GM19043 (cell line): ENCODE measurements at regions not wholly inside any gene's neighbourhood (a gene's known extent, or its start where the extent isn't known, plus 50 kb on each side); places are given as distances from the start of the nearest gene placed in this dataset.

ENCODE experiments used
- ATAC-seq: cut with Tn5 transposase; IDR thresholded peaks from one replicate; pipeline ENCODE4 v1.9.1; 2021; ENCODE audit warnings: low read depth; ENCODE audit not compliant: unreplicated experiment

- ATAC-seq: no peak
Measured at GRCh38 chr6:137687818-137688217, 179.2 kb upstream of the TNFAIP3 start.

GRCh38 chr6:137688230-137688971 lies 178.7 kb upstream of the TNFAIP3 start:
- ATAC-seq: no peak

DNA sequence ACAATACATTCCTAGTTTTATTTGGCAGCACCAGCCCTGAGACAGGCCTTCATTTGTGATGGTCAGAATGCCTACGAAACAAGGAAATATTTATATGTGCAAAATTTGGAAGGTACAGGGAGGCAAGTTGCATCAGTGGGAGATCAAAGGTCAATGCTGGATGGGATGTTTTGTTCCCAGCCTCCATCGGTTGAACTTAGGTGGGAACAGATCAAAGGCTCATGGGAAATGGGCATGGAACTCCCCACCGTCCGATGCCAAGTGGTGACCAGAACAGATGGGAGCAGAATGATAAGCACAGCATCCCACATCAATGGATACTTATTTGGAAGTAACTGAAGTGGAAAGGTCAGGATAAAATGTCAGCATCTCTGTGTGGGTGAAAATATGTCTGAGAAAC lies 177.7 kb upstream of the TNFAIP3 start:
- ATAC-seq: no peak

DNA sequence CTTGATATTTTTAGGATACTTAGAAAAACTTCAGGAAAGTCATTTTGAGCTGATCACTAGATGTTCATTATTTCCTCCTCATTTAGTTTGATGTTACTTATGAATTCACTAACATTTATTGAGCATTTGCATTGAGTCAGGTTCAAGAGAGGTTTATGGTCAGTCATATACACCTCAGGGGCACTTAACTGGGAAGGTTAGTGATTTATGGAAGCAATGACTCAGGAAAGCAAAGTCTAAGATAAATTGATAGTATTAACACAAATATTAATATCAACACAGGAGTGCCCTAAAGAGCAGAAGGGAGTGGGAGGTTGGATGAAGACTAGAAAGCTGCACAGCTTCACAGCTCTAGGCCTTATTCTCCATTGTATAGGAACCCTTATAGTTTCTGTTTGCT lies 177.0 kb upstream of the TNFAIP3 start:
- ATAC-seq: no peak

DNA sequence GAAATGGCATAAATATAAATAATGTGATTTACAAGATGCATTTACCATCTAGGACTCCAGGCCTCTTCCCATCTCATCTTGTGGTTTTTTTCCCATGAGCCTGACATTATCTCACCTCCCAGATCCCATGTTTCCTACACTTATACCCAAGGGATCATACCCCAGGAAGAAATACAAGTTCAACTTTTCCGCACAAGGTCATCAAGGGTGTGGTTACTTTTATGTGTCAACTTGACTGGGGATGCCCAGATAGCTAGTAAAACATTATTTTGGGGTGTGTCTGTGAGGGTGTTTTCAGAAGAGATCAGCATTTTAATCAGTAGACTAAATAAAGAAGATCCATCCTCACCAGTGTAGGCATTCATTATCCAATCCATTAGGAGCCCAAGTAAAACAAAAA lies 176.3 kb upstream of the TNFAIP3 start:
- ATAC-seq: no peak

DNA sequence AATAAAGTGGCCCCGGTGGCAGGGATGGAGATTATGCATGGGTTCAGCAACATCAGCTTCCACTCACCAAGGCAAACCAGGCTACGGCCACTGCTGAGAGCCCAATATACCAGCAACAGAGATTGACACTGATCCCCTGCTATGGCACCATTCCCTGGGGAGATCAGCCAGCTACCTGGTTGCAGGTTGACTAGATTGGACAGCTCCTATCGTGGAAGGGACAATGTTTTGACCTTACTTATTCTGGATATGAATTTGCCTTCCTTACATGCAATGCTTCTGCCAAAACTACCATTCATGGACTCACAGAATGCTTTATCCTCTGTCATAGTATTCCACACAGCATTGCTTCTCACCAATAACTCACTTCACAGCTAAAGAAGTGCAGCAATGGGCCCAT lies 174.8 kb upstream of the TNFAIP3 start:
- ATAC-seq: no peak

DNA sequence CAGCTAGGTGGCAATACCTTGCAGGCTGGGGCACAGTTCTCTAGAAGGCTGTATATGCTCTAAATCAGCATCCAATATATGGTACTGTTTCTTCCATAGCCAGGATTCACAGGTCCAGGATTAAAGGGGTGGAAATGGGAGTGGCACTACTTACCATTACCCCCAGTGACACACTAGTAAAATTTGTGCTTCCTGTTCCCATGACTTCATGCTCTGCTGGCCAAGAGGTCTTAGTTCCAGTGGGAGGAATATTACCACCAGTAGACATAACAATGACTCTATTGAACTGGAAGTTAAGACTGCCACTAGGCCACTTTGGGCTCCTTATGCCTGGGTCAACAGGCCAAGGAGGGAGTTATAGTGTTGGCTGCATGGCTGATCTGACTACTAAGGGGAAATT lies 174.3 kb upstream of the TNFAIP3 start:
- ATAC-seq: no peak

DNA sequence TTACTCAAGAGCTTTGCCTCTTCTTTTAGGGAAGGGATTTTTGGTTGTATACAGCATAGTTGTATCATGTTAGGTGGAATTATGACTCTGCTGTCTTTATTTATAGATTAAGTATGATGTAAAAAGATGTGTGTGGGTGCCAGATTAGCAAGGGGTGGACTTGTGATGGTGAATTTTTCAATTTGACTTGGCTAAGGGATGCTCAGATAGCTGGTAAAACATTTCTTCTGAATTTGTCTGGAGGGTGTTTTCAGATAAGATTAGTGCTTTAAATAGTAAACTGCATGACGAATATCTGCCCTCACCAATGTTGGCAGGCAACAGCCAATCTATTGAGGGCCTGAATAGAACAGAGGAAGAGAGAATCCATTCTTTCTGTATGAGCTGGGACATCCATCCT lies 173.3 kb upstream of the TNFAIP3 start:
- ATAC-seq: no peak

GRCh38 chr6:137696765-137697164 lies 170.3 kb upstream of the TNFAIP3 start:
- no peak for ATAC-seq

DNA sequence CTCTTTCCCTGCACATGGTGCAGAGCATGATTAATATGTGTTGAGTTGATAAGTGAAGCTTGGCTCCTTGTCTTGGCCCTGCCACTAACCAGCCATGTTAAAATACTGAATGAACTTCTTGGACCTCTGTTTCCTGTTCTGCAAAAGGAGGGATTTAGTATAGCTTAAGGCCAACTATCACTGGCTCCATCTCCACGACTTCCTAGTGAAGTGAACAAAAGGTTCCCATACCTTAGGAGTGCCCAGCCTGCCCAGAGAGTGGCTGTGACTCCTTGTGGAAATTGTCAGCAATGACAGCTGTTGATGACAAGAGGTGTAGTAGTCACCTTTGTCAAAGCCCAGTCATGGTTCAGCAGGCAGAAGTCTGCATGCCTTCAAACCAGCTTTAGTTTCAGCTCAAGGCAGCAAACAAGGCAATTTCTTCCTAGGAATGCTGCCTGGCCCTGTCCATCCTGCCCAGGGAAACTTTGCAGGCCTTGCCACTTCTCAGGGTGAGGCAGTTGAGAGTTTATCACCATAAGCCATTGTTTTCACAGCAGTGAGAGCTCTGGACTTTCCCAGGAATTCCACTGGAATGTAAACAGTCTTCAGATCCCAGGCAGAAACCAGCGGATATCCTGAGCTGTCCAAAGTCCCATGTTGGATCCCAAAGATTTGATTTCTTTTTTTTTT lies 169.7 kb upstream of the TNFAIP3 start:
- peak; percentile 62 for ATAC-seq

- no peak for ATAC-seq
Measured at GRCh38 chr6:137698636-137699030, 168.4 kb upstream of the TNFAIP3 start.

GRCh38 chr6:137699031-137699683 lies 167.9 kb upstream of the TNFAIP3 start:
- ATAC-seq: no peak

GRCh38 chr6:137700161-137700560 lies 166.9 kb upstream of the TNFAIP3 start:
- no peak for ATAC-seq

DNA sequence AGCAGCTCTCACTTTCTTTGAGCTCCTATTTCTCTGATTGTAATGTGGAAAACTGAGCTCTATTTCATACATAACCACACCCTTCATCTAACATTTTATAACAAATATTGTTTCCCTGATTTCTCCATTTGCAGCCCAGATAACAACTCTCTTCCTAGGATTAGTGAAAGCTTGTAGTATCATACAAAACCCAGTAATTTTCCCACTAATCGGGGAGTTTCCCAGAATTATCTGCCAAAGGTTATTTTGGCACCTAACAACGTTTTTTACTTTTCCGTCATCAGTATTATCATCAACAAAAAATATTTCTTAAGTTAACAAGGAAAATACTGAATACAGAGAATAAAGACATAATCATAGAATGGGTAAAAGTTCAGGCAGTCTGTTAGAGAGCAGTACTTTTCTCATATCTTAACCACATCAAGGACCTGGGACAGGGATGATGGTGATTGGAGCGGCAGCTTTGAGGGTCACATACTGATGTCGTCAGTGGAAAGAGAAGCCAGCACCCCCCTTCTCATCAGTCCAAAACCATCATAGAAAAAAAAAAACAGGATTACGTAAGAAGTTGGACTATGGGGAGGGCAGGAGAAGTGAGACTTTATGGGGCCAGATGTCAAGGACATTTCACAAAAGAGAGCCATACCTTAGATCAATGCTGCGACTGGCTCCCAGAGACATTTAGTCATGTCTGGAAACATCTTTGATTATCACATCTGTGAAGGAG lies 166.1 kb upstream of the TNFAIP3 start:
- no peak for ATAC-seq

- ATAC-seq: no peak
Measured at GRCh38 chr6:137701942-137702341, 165.1 kb upstream of the TNFAIP3 start.

GRCh38 chr6:137702791-137703424 lies 164.2 kb upstream of the TNFAIP3 start:
- ATAC-seq: no peak

DNA sequence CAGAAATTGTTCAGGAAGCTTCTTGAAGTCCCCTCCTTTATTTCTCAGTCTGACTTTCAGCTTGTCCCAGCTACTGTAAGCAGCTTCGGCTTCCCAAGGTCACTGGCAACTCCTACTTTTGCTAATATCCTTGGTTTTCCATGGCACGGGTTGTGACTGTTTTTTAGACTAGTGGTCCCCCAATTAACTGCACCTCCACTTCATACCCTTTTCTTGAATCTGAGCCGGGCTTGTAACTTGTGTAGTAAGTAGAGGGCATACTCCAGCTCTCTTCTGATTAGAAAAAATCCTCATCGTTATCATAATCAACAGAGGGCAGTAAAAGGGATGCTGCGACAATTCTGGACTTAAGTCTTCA lies 162.3 kb upstream of the TNFAIP3 start:
- no peak for ATAC-seq

GRCh38 chr6:137705160-137706082 lies 161.6 kb upstream of the TNFAIP3 start:
- ATAC-seq: peak; percentile 39

- ATAC-seq: no peak
Measured at GRCh38 chr6:137706083-137706750, 160.8 kb upstream of the TNFAIP3 start.
